Activated CD8-positive, alpha-beta memory T cell treated with anti-CD3 and anti-CD28 coated beads, Interleukin-2, amount 10 ng/mL, durations not matched to agents 7 days and 5 days (primary cell): ENCODE measurements at regions not wholly inside any gene's neighbourhood (a gene's known extent, or its start where the extent isn't known, plus 50 kb on each side); places are given as distances from the start of the nearest gene placed in this dataset.

Experiments used
- ATAC-seq: fragments of 150-1000 bp; cut with Tn5 transposase; one replicate; pipeline ENCODE4 v1.10.0; 2021; ENCODE audit warnings: moderate library complexity
- CTCF ChIA-PET: fragments of 350-600 bp; sonication (Branson Sonifier 250); formaldehyde crosslinking; loops from one replicate; lab custom pipeline; 2021; ENCODE audit warnings: antibody characterized with exemption; lab: Charles Lee
- DNase-seq: peaks from one replicate; pipeline ENCODE4 v3.0.0-alpha.2; 2020
- H3K27ac Mint-ChIP-seq: one replicate; pipeline ENCODE4 v1.8.0; 2021; ENCODE audit warnings: mild to moderate bottlenecking, mixed read lengths
- H3K27me3 Mint-ChIP-seq: one replicate; pipeline ENCODE4 v1.8.0; 2021; ENCODE audit warnings: mixed read lengths
- H3K36me3 Mint-ChIP-seq: one replicate; pipeline ENCODE4 v1.8.0; 2021; ENCODE audit warnings: mild to moderate bottlenecking, mixed read lengths
- H3K4me1 Mint-ChIP-seq: one replicate; pipeline ENCODE4 v1.8.0; 2021; ENCODE audit warnings: mixed read lengths
- H3K4me3 Mint-ChIP-seq: one replicate; pipeline ENCODE4 v1.8.0; 2021; ENCODE audit warnings: mild to moderate bottlenecking, moderate library complexity, mixed read lengths
- H3K9me3 Mint-ChIP-seq: one replicate; pipeline ENCODE4 v1.8.0; 2022; ENCODE audit warnings: low read depth, mixed read lengths

- H3K9me3 Mint-ChIP-seq: peaks cover 5% of the 10 kb centered on the region
- H3K27me3 Mint-ChIP-seq: no peaks in the 10 kb centered on the region
- no peaks in the 10 kb centered on the region for H3K36me3 Mint-ChIP-seq
- CTCF ChIA-PET: no interaction called here
- no peaks in the 10 kb centered on the region for H3K4me1 Mint-ChIP-seq
- H3K27ac Mint-ChIP-seq: no peak overlapping the region
- ATAC-seq (no peak), DNase-seq (no peak)
- no peak overlapping the region for H3K4me3 Mint-ChIP-seq
Measured at GRCh38 chr4:45408996-45409395, 682.6 kb upstream of the GNPDA2 start.

DNA sequence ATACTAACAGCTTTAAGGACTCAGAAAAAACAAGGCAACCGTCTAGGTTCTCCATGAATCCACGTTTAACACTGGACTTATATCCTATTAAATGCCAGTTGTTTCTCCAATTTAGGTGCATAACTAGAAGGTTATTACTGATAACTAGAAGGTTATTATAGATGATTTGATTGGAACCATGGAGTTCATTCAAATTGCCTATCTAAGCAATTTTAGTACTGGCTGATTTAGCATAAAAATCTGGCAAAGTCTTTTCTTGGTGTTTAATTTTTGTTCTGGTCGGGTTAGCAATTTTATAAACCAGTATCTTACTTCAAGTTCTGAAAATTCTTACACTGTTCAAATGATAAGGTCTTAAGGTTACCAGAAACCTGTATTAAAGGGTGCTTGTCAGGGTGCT lies 672.8 kb upstream of the GNPDA2 start:
- H3K36me3 Mint-ChIP-seq: no peaks in the 10 kb centered on the region
- H3K27ac Mint-ChIP-seq: no peak overlapping the region
- H3K4me3 Mint-ChIP-seq: no peak overlapping the region
- no peaks in the 10 kb centered on the region for H3K4me1 Mint-ChIP-seq
- no peak for DNase-seq
- CTCF ChIA-PET: no interaction called here
- no peaks in the 10 kb centered on the region for H3K27me3 Mint-ChIP-seq
- no peak for ATAC-seq
- peaks cover 12% of the 10 kb centered on the region for H3K9me3 Mint-ChIP-seq

GRCh38 chr4:45385306-45385705 lies 659.0 kb upstream of the GNPDA2 start:
- ATAC-seq (no peak), DNase-seq (no peak)
- CTCF ChIA-PET: no interaction called here
- no peaks in the 10 kb centered on the region for H3K27me3 Mint-ChIP-seq
- H3K9me3 Mint-ChIP-seq: peaks cover 7% of the 10 kb centered on the region
- no peak overlapping the region for H3K4me3 Mint-ChIP-seq
- no peaks in the 10 kb centered on the region for H3K4me1 Mint-ChIP-seq
- no peaks in the 10 kb centered on the region for H3K36me3 Mint-ChIP-seq
- no peak overlapping the region for H3K27ac Mint-ChIP-seq

DNA sequence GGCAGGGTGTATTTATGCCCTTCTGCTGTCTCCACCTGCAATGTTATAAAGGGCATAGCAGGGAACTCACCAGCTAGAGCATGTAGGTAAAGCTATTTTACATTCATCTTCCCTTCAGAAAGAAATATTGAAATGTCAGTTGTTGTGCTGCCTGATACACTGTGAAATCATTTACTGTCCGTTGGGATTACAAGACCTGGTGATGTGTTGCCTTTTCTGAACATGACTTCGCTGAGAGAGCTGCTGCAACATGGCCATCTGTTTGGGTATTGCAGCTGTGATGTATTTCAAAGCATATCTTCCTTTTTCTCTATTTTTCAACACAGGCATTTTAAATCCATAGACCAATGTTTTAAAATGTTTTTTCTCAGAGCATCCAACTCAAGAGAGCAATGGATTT lies 644.1 kb upstream of the GNPDA2 start:
- no peaks in the 10 kb centered on the region for H3K27me3 Mint-ChIP-seq
- ATAC-seq (no peak), DNase-seq (no peak)
- H3K4me1 Mint-ChIP-seq: no peaks in the 10 kb centered on the region
- CTCF ChIA-PET: no interaction called here
- no peak overlapping the region for H3K4me3 Mint-ChIP-seq
- H3K36me3 Mint-ChIP-seq: no peaks in the 10 kb centered on the region
- H3K9me3 Mint-ChIP-seq: no peaks in the 10 kb centered on the region
- H3K27ac Mint-ChIP-seq: no peak overlapping the region

GRCh38 chr4:45368832-45369231 lies 642.5 kb upstream of the GNPDA2 start:
- no peak overlapping the region for H3K27ac Mint-ChIP-seq
- H3K9me3 Mint-ChIP-seq: peaks cover 3% of the 10 kb centered on the region
- H3K4me3 Mint-ChIP-seq: no peak overlapping the region
- no peaks in the 10 kb centered on the region for H3K4me1 Mint-ChIP-seq
- CTCF ChIA-PET: no interaction called here
- H3K27me3 Mint-ChIP-seq: no peaks in the 10 kb centered on the region
- ATAC-seq: no peak
- DNase-seq: no peak
- H3K36me3 Mint-ChIP-seq: no peaks in the 10 kb centered on the region

DNA sequence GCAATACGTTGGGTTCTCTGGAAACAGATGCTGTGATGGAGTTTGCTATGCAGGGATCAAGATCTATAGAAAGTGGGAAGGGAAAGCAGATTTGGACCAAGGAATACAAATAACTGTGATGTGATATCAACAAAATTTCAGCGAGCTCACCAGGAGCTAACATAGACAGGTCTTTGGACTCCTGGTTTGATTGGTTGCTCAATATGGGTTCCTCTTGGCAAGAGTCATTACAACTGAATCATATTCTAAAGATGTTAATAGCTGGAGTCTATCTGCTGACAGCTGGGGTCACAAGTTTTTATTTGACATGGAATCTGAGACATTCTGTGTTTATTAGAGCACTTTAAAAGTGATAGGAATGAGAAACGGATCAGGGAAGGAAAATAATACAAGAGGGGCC lies 637.6 kb upstream of the GNPDA2 start:
- no peaks in the 10 kb centered on the region for H3K4me1 Mint-ChIP-seq
- CTCF ChIA-PET: no interaction called here
- H3K27me3 Mint-ChIP-seq: no peaks in the 10 kb centered on the region
- no peak for ATAC-seq
- no peak overlapping the region for H3K27ac Mint-ChIP-seq
- no peaks in the 10 kb centered on the region for H3K36me3 Mint-ChIP-seq
- H3K9me3 Mint-ChIP-seq: peaks cover 18% of the 10 kb centered on the region
- DNase-seq: no peak
- H3K4me3 Mint-ChIP-seq: no peak overlapping the region

DNA sequence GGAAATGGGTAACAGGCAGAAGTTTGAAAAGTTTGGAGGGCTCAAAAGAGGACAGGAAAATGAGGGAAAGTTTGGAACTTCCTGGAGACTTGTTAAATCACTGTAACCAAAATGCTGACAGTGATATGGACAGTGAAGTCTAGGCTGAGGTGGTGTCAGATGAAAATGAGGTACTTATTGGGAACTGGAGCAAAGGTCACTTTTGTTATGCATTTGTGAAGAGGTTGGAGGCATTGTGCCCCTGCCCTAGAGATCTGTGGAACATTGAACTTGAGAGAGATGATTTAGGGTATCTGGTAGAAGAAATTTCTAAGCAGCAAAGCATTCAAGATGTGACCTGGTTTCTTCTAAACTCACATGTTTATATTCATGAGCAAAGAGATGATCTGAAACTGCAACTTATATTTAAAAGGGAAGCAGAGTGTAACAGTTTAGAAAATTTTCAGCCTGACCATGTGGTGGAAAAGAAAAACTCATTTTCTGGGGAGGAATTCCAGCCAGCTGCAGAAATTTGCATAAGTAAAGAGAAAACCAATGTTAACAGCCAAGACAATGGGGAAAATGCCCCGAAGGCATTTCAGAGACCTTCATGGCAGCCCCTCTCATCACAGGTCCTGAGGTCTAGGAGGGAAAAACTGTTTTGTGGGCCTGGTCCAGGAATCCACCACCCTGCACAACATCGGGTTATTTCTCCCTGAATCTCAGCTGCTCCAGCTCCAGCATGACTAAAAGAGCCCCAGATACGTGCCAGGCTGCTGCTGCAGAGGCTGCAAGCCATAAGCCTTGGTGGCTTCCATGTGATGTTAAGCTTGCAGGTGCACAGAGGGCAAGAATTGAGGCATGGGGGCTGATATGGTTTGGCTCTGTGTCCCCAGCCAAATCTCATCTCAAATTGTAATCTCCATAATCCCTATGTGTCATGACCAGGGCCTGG lies 632.5 kb upstream of the GNPDA2 start:
- no peak overlapping the region for H3K4me3 Mint-ChIP-seq
- peaks cover 15% of the 10 kb centered on the region for H3K9me3 Mint-ChIP-seq
- no peak for DNase-seq
- H3K27me3 Mint-ChIP-seq: no peaks in the 10 kb centered on the region
- no peaks in the 10 kb centered on the region for H3K36me3 Mint-ChIP-seq
- ATAC-seq: no peak
- H3K4me1 Mint-ChIP-seq: no peaks in the 10 kb centered on the region
- CTCF ChIA-PET: no interaction called here
- no peak overlapping the region for H3K27ac Mint-ChIP-seq

DNA sequence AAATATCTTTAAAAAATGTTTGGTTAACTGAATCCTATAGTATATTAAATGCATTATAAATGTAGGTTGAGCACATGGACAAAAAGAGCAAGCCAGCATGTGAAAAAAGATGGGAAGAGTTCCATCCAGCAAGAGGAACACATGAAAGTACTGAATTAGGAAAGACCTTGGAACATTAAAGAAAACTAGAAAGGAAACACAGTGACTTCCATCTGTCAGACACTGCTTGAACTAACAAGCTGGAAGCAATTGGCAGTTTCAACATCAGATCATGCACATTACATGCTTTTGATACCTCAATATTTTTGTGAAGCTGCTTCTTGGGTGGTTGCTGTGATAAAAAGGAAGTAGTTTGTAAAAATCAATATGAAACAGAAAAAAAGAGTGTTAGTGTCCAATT lies 626.8 kb upstream of the GNPDA2 start:
- no peak for ATAC-seq
- no peaks in the 10 kb centered on the region for H3K27me3 Mint-ChIP-seq
- H3K4me3 Mint-ChIP-seq: no peak overlapping the region
- H3K27ac Mint-ChIP-seq: no peak overlapping the region
- no peaks in the 10 kb centered on the region for H3K4me1 Mint-ChIP-seq
- no peaks in the 10 kb centered on the region for H3K36me3 Mint-ChIP-seq
- CTCF ChIA-PET: no interaction called here
- H3K9me3 Mint-ChIP-seq: peaks cover 5% of the 10 kb centered on the region
- DNase-seq: no peak

GRCh38 chr4:45350438-45350837 lies 624.1 kb upstream of the GNPDA2 start:
- ATAC-seq: no peak
- no peaks in the 10 kb centered on the region for H3K36me3 Mint-ChIP-seq
- CTCF ChIA-PET: no interaction called here
- H3K27ac Mint-ChIP-seq: no peak overlapping the region
- H3K4me3 Mint-ChIP-seq: no peak overlapping the region
- H3K9me3 Mint-ChIP-seq: peaks cover 5% of the 10 kb centered on the region
- DNase-seq: no peak
- H3K4me1 Mint-ChIP-seq: no peaks in the 10 kb centered on the region
- H3K27me3 Mint-ChIP-seq: no peaks in the 10 kb centered on the region

- H3K4me3 Mint-ChIP-seq: no peak overlapping the region
- H3K36me3 Mint-ChIP-seq: no peaks in the 10 kb centered on the region
- peaks cover 7% of the 10 kb centered on the region for H3K9me3 Mint-ChIP-seq
- ATAC-seq (no peak), DNase-seq (no peak)
- H3K4me1 Mint-ChIP-seq: no peaks in the 10 kb centered on the region
- no peak overlapping the region for H3K27ac Mint-ChIP-seq
- CTCF ChIA-PET: no interaction called here
- no peaks in the 10 kb centered on the region for H3K27me3 Mint-ChIP-seq
Measured at GRCh38 chr4:45349859-45350258, 623.5 kb upstream of the GNPDA2 start.

GRCh38 chr4:45346816-45347435 lies 620.6 kb upstream of the GNPDA2 start:
- Mint-ChIP-seq H3K27ac (no peak overlapping the region), H3K27me3 (no peaks in the 10 kb centered on the region), H3K4me1 (no peaks in the 10 kb centered on the region), H3K36me3 (no peaks in the 10 kb centered on the region), H3K4me3 (no peak overlapping the region), H3K9me3 (peaks cover 2% of the 10 kb centered on the region)
- DNase-seq: no peak
- CTCF ChIA-PET: no interaction called here
- ATAC-seq: no peak

GRCh38 chr4:45345558-45345957 lies 619.2 kb upstream of the GNPDA2 start:
- Mint-ChIP-seq H3K9me3 (peaks cover 2% of the 10 kb centered on the region), H3K36me3 (no peaks in the 10 kb centered on the region), H3K27ac (no peak overlapping the region), H3K27me3 (no peaks in the 10 kb centered on the region), H3K4me1 (no peaks in the 10 kb centered on the region), H3K4me3 (no peak overlapping the region)
- no peak for DNase-seq
- CTCF ChIA-PET: no interaction called here
- ATAC-seq: no peak

DNA sequence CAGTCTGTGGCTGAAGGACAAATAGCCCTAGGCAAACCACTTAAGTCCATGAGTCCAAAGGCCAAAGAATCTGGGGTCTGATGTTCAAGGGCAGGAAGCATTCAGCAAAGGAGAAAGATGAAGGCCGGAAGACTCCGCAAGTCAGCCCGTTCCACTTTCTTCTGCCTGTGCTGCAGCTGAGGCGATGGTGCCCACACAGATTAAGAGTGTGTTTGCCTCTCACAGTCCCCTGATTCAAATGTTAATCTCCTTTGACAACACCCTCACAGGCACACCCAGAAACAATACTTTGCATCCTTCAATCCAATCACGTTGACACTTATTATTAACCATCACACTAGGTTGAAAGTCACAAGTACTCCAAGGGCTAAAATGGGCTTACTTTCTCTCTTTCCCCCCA lies 605.4 kb upstream of the GNPDA2 start:
- CTCF ChIA-PET: no interaction called here
- DNase-seq (no peak), ATAC-seq (no peak)
- H3K36me3 Mint-ChIP-seq: no peaks in the 10 kb centered on the region
- H3K4me3 Mint-ChIP-seq: no peak overlapping the region
- H3K9me3 Mint-ChIP-seq: peaks cover 9% of the 10 kb centered on the region
- no peaks in the 10 kb centered on the region for H3K27me3 Mint-ChIP-seq
- no peaks in the 10 kb centered on the region for H3K4me1 Mint-ChIP-seq
- H3K27ac Mint-ChIP-seq: no peak overlapping the region

- Mint-ChIP-seq H3K4me3 (no peak overlapping the region), H3K4me1 (no peaks in the 10 kb centered on the region), H3K27ac (no peak overlapping the region), H3K9me3 (peaks cover 6% of the 10 kb centered on the region), H3K36me3 (no peaks in the 10 kb centered on the region), H3K27me3 (no peaks in the 10 kb centered on the region)
- ATAC-seq (no peak), DNase-seq (no peak)
- CTCF ChIA-PET: no interaction called here
Measured at GRCh38 chr4:45327544-45327943, 601.2 kb upstream of the GNPDA2 start.
